DOHH2 (cell line): ENCODE measurements at regions not wholly inside any gene's neighbourhood (a gene's known extent, or its start where the extent isn't known, plus 50 kb on each side); places are given as distances from the start of the nearest gene placed in this dataset.

Source experiments
- H3F3A ChIP-seq: fragments of 200-600 bp; sonication (generic), shearing (Covaris generic); 2 replicates; pipeline ENCODE4 v1.6.0; 2016; ENCODE audit warnings: antibody characterized with exemption, mild to moderate bottlenecking; ENCODE audit not compliant: control insufficient read depth, insufficient read depth
- H3K27ac ChIP-seq: fragments of 200-600 bp; sonication (generic); 2 replicates; pipeline ENCODE4 v1.5.1; 2014; ENCODE audit warnings: low read depth, mild to moderate bottlenecking, low read length, moderate library complexity
- H3K27me3 ChIP-seq: fragments of 200-600 bp; sonication (generic); 2 replicates; pipeline ENCODE4 v1.6.1; 2014; ENCODE audit warnings: mild to moderate bottlenecking, low read length, mixed read lengths; ENCODE audit not compliant: control insufficient read depth
- H3K36me3 ChIP-seq: fragments of 200-600 bp; sonication (generic); 2 replicates; pipeline ENCODE4 v1.6.1; 2014; ENCODE audit warnings: mild to moderate bottlenecking, low read length, moderate library complexity, mixed read lengths; ENCODE audit not compliant: control insufficient read depth
- H3K4me1 ChIP-seq: fragments of 200-600 bp; sonication (generic); 2 replicates; pipeline ENCODE4 v1.6.1; 2014; ENCODE audit warnings: mild to moderate bottlenecking, low read length, mixed read lengths; ENCODE audit not compliant: control insufficient read depth
- H3K4me2 ChIP-seq: fragments of 200-600 bp; sonication (generic); 2 replicates; pipeline ENCODE4 v1.6.0; 2014; ENCODE audit warnings: mild to moderate bottlenecking, low read length, moderate library complexity
- H3K4me3 ChIP-seq: fragments of 200-600 bp; sonication (generic); 2 replicates; pipeline ENCODE4 v1.5.1; 2014; ENCODE audit warnings: mild to moderate bottlenecking, low read length, mixed read lengths
- H3K79me2 ChIP-seq: fragments of 200-600 bp; sonication (generic); 2 replicates; pipeline ENCODE4 v1.6.1; 2014; ENCODE audit warnings: mild to moderate bottlenecking, low read length, mixed read lengths; ENCODE audit not compliant: control insufficient read depth
- H3K9me2 ChIP-seq: fragments of 200-600 bp; sonication (generic); replicated peaks from 2 replicates; pipeline ENCODE4 v1.6.1; 2014; ENCODE audit warnings: mild to moderate bottlenecking, low read length, mixed read lengths; ENCODE audit not compliant: control insufficient read depth
- H3K9me3 ChIP-seq: fragments of 200-600 bp; sonication (generic); 2 replicates; pipeline ENCODE4 v1.6.1; 2014; ENCODE audit warnings: antibody characterized with exemption, low read length, mixed read lengths; ENCODE audit not compliant: control insufficient read depth, insufficient read depth
- H4K20me1 ChIP-seq: fragments of 200-600 bp; sonication (generic); 2 replicates; pipeline ENCODE4 v1.6.0; 2014; ENCODE audit warnings: low read depth, mild to moderate bottlenecking, antibody characterized with exemption, low read length, moderate library complexity; ENCODE audit not compliant: control insufficient read depth, insufficient read depth
- EZH2phosphoT487 ChIP-seq: fragments of 200-600 bp; sonication (generic); IDR thresholded peaks from 2 replicates; pipeline ENCODE4 v1.6.1; 2017; ENCODE audit warnings: borderline replicate concordance, mild to moderate bottlenecking, antibody characterized with exemption, low read length, moderate library complexity, mixed read lengths
- TF ChIP-seq, protein P1 (sequence below): fragments of 200-600 bp; sonication (generic); IDR thresholded peaks from one replicate; pipeline ENCODE4 v1.5.1; 2014; ENCODE audit warnings: antibody characterized with exemption, mild to moderate bottlenecking, low read depth, low read length; ENCODE audit not compliant: poor library complexity, severe bottlenecking

DNA sequence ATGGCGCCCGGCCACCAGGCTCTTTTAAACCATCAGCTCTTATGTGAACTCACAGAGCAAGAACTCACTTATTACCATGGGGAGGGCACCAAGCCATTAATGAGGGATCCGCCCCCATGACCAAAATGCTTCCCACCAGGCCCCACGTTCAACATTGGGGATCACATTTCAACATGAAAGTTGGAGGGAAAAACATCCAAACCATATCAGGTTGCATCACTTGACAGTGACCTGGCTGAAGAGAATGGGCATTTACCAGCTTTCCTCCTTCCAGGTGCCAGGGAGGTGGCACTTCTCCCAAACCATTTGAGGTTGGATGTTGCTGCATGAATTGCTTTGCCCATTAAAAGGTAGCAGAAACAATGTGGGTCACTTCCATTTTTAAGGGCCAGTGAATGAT is 115.6 kb upstream of the TNS3 start:
- peaks cover 9% of the 10 kb centered on the region; the same call in 1 of the 2 replicates for H3K9me3 ChIP-seq
- no peak overlapping the region for H3K27ac ChIP-seq
- H3K36me3 ChIP-seq: no peaks in the 10 kb centered on the region
- H3K9me2 ChIP-seq: no peaks in the 10 kb centered on the region
- H4K20me1 ChIP-seq: no peaks in the 10 kb centered on the region
- TF ChIP-seq, protein P1, sequence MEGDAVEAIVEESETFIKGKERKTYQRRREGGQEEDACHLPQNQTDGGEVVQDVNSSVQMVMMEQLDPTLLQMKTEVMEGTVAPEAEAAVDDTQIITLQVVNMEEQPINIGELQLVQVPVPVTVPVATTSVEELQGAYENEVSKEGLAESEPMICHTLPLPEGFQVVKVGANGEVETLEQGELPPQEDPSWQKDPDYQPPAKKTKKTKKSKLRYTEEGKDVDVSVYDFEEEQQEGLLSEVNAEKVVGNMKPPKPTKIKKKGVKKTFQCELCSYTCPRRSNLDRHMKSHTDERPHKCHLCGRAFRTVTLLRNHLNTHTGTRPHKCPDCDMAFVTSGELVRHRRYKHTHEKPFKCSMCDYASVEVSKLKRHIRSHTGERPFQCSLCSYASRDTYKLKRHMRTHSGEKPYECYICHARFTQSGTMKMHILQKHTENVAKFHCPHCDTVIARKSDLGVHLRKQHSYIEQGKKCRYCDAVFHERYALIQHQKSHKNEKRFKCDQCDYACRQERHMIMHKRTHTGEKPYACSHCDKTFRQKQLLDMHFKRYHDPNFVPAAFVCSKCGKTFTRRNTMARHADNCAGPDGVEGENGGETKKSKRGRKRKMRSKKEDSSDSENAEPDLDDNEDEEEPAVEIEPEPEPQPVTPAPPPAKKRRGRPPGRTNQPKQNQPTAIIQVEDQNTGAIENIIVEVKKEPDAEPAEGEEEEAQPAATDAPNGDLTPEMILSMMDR: no peak
- H3K4me3 ChIP-seq: no peak overlapping the region
- H3K79me2 ChIP-seq: no peaks in the 10 kb centered on the region
- H3F3A ChIP-seq: peaks cover 5% of the 10 kb centered on the region; the same call in 1 of the 2 replicates
- H3K4me2 ChIP-seq: no peak overlapping the region
- H3K4me1 ChIP-seq: peaks cover 22% of the 10 kb centered on the region
- no peaks in the 10 kb centered on the region for H3K27me3 ChIP-seq

DNA sequence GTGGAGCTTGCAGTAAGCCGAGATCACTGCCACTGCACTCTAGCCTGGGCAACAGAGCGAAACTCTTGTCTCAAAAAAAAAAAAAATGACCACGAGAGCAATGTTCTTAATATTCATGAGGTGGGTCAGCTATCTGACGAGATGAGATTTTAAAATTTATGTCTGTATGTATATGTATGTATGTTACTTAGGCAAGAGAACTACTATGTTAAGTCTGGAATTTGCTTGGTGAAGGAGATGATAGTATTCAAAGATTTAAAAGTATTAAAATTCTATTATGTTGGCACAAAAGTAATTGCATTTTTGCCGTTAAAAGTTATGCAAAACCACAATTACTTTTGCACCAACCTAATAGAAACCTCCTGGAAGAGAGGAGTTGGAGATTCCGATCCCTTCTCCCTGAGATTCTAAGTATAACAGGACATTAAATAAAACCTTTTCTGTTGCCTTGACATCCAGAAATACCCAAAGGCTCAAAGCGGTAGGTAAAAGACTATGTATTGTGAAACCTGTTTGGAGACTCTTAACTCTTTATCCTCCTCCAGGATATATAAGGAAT is 114.3 kb upstream of the TNS3 start:
- no peaks in the 10 kb centered on the region for H3K27me3 ChIP-seq
- TF ChIP-seq EZH2phosphoT487: no peak
- TF ChIP-seq, protein P1: no peak
- peaks cover 5% of the 10 kb centered on the region; the same call in 1 of the 2 replicates for H3F3A ChIP-seq
- H3K9me2 ChIP-seq: no peaks in the 10 kb centered on the region
- H3K9me3 ChIP-seq: peaks cover 9% of the 10 kb centered on the region; the same call in 1 of the 2 replicates
- H3K27ac ChIP-seq: no peak overlapping the region
- no peaks in the 10 kb centered on the region for H3K36me3 ChIP-seq
- H3K4me1 ChIP-seq: peaks cover 8% of the 10 kb centered on the region
- no peak overlapping the region for H3K4me2 ChIP-seq
- no peaks in the 10 kb centered on the region for H4K20me1 ChIP-seq
- no peaks in the 10 kb centered on the region for H3K79me2 ChIP-seq
- H3K4me3 ChIP-seq: no peak overlapping the region

DNA sequence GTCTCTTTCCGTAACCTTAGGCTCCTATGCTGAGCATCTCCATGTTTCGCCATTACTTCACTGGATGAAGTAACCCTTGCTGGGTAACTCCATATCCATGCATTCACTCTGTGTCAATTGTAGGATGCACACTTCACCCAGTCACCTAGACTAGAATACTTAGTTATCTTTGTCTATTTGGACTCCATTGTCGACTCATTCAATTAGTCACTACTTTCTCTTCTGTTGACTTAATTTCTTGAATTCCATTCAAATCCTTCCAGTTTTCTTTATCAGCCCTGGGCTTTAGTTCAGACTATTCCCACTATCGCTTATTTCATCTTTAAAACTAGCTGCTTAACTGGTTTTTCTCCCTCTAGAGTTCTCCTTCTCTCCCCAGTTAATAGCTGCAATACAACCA is 111.3 kb upstream of the TNS3 start:
- peaks cover 21% of the 10 kb centered on the region for H3K4me1 ChIP-seq
- H3K79me2 ChIP-seq: no peaks in the 10 kb centered on the region
- H3K4me2 ChIP-seq: no peak overlapping the region

More for the DNA sequence above, 111.3 kb upstream of the TNS3 start:
- no peaks in the 10 kb centered on the region for H4K20me1 ChIP-seq
- H3K9me3 ChIP-seq: no peaks in the 10 kb centered on the region
- H3K9me2 ChIP-seq: no peaks in the 10 kb centered on the region
- no peaks in the 10 kb centered on the region for H3K27me3 ChIP-seq
- H3K4me3 ChIP-seq: no peak overlapping the region
- H3F3A ChIP-seq: peaks cover 4% of the 10 kb centered on the region; the same call in 1 of the 2 replicates
- TF ChIP-seq EZH2phosphoT487: no peak
- TF ChIP-seq, protein P1: no peak
- H3K27ac ChIP-seq: no peak overlapping the region
- no peaks in the 10 kb centered on the region for H3K36me3 ChIP-seq
